Fibroblast of skin of left biceps (primary cell): ENCODE measurements at regions not wholly inside any gene's neighbourhood (a gene's known extent, or its start where the extent isn't known, plus 50 kb on each side); places are given as distances from the start of the nearest gene placed in this dataset.

Source experiments
- DNase-seq, 2 experiments: peaks; one replicate each; pipeline ENCODE4 v3.0.0-alpha.2; 2013; ENCODE audit warnings: low read depth in 2 of 2

DNA sequence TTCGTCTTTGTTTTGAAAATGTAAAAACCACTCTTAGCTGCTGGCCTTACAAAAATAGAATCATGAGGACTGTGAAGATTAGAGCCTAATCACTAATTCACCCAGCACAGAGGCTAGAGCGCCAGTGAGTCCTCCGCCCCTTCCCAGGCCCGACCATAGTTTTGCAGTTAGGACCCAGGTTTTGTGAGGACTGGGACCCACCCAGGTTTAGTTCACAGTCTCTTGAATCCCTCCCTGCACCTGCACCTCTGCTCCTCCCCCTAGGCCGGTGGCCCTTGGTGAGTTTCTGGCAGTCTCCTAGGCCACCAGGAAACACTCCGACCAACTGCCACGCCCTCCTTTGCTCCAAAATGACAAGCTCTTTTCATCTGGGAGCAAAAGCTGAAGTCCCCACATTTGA, 136.0 kb upstream of the CCDC54 start:
- no peak for DNase-seq

DNA sequence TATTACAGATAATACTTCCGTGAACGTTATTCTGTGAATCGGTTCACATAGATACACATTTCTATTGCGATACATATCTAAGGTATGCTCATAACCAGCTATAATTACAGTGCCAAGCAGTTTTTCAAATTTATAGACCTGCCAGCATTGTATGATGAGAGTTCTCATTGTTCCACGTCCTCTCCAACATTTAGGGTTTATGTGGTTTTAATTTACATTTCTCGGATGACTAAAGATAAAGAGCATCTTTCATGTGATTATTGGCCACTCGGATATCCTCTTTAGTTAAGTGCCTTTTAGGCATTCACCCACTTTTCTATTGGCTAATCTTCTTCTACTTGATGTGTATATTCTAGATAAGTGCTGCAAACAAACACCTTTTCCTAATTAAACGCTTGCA, 134.7 kb upstream of the CCDC54 start:
- DNase-seq = no peak

DNA sequence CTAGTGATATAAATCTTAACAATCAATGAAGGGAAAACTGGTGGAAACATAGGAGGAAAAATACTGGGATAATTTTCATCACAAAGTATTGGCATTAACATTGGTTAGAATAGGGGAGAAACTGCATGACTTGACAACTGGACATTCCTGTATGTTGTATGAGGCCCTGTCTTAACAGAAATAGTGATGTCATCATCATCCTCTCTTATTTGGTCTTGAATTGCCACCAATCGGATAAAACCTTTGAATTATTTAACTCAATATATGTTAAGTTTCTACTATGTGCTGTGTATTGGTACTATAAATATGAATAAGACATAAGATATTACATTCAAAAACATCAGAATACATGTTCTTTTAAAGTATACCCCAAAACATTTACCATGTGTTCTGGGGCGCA, 130.1 kb upstream of the CCDC54 start:
- DNase-seq = no peak

DNA sequence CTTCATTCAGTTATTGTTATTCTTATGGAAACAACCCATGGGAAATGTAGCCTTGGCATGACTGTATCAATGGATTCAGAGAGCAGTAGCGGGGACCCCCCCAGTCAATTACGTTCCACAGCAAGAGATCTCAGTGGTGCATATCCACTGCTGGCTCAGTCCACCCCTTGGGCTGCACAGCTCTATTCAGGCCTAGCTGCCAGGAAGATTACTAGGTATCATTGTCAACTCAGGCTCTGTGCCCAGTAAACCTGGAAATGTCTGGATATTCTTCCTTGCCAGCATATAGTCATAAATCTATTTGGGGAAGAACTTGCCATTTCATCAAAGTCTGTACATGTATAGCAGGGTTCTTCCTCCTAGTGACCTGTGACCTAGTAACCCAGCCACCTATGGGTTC, 128.1 kb upstream of the CCDC54 start:
- no peak for DNase-seq

DNA sequence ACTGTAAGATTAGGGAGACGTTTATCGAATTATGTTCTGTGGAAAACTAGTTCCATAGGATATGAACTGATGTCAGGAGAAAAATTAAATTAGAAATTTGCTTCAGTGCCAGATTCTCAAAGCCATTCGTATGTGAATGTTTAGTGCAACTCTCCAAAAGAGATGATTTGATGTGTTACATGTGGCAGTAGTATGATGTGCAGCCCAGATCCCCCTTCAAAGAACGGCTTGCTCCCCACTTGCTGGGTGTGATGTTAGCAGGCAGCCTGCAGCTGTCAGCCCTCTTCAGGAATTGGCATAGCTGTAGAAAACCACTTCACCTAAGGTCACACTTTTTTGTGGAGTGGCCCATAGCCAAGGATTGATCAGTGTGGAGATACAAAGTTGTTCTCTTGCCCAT, 127.0 kb upstream of the CCDC54 start:
- DNase-seq = no peak

DNA sequence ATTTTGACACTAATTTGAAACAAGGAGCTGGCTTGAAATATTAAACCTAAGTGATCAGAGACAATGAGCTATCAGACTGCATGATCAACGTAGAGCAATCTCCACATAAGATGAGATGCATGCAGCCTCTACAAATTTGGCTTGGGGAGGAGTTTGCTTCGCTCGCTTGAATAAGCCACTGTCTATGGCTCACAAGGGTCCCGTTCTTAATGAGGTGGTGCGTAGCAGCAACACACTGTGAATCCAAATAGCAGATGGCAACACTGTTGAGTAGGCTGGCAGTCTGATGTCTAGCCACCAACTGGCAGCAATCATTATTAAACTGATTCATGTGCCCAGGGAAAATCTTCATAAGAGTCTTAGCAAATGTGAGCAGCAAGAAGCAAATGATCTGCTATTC, 125.4 kb upstream of the CCDC54 start:
- DNase-seq = no peak

DNA sequence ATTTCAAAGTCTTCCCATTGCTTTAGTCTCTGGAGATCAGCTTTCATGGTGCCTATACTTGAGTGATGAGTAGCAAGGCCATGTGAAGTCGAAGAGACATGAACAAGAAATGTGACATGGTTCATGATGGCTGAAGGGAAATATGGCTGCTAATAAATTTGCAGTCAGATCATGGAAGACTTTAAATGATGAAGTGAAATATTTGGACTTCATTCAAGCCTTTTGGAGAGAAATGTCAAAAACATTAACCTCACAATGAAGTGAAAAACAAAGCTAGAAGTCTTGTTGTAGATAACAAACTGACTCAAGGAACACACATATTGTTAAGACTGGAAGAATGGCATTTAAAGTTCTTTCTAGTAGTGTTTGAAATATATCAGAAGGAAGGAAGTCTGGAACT, 120.3 kb upstream of the CCDC54 start:
- DNase-seq = no peak

DNA sequence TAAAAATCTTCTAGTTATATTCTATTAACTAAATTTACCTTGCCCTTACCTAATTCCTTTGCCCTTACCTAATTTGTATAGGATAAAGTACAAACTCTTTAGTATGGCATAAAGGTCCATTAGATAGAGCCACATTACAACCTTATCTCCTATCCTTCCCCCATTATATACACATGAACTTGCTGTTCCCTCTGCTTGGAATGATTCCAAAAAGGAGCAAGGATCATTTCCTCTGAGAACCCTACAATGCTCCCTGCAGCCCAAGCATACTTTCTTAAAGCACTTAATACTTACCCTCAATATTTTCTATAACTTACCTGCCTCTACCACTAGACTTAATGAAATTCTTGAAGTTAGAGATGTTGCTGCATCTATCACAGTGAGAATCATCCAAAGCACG, 118.9 kb upstream of the CCDC54 start:
- no peak for DNase-seq

DNA sequence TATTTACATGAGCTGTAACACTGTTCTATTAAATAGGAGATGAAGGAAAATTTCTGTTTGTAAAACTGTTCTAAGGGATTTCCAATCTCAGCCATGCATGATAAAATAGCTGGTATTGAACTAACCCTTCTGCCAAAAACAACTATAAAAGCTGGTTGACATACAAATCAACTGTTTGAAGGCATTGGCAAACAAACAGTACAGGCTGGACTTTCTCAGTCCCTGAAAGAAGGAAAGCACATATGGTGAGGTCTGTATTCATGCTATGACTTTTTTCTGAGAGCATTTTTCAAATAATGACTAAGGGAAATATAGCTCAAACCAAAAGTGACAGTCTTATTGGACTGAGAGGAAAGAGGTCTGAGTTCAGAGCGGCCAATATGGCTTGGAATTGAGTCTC, 117.0 kb upstream of the CCDC54 start:
- no peak for DNase-seq

DNA sequence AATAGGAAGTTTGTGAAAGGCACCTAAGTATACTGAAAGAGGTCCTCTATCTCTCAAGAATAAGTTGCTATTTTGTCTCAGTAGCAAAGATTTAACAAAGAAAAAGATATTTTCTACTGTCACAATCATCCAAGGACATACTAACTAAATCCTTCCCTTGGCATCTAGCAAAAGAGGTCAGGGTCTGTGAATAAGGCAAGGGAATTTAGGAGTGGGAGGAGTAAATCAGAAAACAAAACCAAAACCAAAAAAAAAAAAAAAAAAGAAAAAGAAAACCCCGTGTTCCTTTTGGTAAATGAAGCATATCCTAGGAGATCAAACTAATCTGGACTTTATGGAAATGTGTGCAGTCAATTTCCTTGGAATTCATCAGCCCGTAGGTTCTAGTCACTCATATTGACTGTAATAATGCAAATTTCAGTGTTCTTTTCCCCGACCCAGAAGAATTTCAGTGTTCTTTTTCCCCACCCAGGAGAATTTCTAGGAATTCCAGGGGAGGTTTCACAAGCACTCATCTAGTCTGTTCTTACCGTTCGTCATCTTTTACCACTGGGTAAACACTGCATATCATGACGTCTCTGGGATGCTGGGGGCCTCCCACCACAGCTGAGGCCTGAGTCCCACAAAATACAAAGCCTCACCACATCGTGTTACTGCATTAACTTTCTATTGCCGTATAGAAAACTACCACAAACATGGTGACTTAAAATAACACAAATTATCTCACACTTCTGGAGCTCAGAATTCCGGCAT, 113.8 kb upstream of the CCDC54 start:
- no peak for DNase-seq

DNA sequence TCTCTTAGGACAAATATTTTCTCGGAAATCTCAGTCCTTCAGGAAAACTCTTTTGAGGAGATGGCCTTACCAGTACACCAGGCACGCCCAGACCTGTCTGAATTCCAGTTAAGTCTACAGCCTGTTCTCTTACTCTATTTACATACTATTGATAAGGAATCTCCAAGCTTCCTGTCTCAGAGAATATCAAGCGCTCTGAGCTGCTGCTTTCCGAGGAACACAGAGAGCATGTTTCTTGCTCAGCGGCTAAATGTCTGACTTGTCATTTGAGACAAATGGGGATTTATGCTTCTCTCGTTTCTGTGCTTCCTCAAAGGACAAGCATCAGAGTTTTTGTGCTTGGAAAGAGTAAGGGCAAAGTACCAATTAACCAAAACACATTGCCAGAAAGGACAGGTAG, 112.4 kb upstream of the CCDC54 start:
- no peak for DNase-seq

DNA sequence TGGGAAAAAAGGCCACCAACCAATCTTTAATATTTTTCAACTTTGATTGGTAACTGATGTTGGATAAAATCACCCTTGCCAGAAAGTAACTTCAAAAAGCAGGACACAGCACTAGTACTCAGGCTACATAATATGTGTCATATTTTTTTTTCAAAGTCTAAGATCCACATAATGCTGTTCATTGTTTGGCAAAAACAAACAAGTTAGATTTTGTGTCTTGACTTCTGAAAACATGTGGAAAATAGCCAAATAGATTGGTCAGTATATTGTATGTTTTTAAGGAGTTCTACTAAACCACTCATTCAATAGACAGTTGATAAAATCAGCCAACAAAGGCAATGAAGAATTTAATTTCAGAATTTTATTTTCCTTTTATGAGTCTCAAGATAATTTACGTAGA, 111.7 kb upstream of the CCDC54 start:
- DNase-seq = no peak

DNA sequence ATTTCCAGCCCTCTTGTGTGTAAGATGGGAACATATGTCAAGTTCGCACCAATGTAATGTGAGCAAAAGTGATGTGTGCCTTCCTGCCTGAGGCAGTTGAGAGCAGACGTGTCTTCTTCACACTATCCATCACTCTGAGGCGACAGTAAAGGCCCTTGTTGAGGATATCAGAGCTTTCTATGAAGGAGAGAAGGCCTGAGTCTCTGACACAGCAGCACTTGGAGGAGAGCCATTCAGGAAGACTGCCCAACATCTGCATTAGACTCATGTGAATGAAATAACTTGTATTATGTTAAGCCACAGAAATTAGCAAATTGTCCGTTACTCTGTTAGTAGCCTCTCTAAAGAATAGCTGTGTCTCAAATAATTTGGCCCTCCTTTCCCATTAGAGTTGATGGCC, 108.8 kb upstream of the CCDC54 start:
- DNase-seq = no peak

DNA sequence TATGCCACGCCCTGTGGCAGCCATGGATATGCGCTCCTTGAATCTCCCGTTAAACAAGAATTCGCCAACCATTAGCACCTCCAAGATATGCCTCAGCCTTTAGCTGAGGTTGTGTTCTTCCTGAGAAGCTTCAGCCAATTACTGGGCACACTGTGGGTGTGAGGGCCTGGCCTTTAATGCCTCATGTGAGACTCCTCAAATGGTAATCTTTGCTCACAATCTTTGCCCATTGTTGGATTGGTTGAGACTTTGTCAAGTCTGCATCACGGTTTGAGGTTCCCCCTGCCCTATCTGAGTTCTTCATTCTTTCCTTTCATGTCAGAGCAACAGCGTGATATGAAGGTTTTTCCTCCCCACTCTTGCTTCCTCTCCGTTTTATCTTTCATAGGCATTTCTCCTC, 108.1 kb upstream of the CCDC54 start:
- no peak for DNase-seq

DNA sequence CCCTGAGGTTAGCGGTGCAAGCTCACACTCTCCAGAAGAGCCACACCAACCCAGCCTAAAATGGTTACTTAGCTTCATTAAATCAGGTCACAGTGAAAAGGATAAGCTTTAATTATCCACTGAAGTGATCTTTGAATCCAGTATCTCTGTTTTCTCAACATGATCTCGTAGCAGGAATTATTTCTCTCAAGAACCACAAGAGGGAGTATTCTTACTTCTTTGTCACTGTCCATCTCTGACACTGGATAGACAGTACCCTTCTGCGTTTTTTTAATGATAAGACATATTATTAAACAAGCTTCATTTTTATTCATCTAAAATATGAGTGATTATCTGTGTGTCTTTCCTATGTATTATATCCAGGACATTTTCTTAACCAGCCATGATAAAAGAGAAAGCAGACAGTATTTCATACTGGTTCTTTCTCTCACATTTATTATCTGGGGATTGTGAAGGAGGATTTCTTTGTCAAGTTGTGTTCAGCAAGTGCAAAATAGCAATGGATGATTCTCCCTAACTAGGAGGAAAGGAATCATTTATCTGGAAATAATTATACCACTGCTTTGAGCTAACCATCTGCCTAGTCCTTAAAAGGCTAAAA, 105.4 kb upstream of the CCDC54 start:
- peak; percentile 8 to 14 for DNase-seq

DNA sequence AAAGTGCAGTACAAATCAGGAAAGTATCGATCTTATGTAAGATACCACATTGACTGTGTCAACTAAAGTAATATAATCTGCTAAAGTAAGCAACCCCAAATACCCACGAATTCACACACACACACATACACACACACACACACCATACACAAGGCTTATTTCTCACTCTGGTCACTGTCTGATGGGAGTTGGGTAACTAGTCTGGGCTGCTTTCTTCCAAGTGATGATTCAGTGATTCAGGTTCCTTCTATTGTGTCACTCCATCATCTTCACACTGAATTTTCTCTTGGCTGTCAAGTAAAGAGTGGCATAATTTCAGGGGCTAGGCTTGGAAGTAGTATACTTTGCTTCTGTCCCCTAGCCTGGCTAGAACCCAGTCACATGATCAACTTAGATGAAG, 104.8 kb upstream of the CCDC54 start:
- no peak for DNase-seq

DNA sequence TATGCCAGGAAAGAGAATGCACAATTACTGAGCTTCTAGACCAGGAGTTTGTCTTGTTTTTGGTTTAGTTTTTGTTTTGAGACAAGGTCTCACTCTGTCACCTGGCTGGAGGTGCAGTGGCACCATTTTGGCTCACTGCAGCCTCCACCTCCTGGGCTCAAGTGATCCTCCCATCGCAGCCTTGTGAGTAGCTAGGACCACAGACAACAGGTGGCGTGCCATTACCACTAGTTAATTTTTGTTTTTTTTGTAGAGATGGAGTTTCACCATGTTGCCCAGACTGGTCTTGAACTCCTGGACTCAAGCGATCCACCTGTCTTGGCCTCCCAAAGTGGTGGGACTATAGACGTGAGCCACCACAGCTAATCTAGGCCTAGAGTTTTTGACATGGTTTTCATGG, 104.4 kb upstream of the CCDC54 start:
- DNase-seq = no peak

DNA sequence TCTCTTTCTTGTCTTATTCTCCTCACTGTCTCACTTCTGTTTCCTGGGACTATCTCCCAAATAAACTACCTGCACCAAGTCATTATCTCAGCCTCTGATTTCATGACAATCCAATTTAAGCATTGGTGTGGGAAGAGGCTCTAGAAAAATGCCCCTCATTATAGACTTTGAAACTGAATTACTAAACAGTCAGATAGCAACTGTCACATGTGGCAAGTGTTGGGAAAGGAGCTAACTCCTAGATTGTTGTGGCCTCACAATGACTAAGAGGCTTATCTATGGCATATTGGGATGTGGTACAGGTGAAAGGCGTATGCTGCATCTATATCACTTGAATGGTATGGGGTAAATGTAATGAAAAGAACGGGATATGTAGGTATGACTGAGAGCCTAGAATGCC, 103.5 kb upstream of the CCDC54 start:
- no peak for DNase-seq

DNA sequence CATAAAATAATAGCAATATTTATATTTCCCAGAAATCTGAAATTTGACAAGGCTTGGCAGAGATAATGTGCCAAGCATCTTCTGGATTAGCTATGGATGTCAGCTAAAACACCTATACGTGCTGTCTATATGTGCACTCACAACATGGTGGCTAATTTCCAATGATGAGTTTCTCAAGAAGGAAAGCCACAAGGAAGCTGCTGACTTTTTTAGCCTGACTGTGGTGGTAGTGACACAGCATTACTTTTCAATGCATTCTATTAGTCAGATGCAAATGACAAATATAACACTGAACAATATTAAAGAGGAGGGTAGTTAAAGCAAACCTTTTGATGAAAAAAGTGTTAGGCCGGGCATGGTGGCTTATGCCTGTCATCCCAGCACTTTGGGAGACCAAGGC, 101.7 kb upstream of the CCDC54 start:
- no peak for DNase-seq

DNA sequence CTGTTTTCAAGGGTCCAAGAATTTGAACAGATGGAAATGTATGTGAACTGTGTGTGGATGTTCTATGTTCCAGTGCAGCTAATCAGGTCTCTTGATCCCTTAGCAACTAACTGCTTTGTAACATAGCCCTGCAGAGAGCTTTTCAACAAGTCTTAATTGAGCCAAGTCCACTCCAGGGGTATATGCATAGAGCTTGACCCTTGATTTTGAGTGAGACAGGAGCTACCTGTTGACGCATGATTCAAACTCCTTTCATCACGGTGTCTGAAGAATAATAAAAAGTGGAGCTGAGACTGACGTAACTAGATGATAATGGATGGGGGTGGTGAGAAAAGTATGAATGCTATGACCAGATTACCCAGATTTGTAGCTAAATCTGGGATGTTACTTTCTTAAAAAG, 93.3 kb upstream of the CCDC54 start:
- peak in 1 of 2 experiments; percentile 4 for DNase-seq

DNA sequence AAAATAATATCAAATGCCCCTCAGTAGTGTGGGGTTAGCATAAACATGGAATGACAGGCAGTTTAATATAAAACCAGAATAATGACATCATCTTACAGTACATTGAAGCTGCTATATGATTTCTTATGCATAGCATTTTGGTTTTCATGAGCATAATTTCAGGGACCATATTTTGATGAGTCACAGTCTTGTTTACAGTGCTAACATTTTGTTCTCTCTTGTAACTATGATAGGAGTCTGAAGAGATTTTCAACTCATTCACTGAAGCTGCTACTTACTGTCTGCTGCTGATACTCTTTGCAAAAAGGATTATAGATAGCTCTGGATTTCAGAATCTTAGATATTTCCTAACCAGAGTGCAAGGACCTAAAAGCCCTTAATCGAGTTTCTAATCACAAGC, 92.6 kb upstream of the CCDC54 start:
- DNase-seq = no peak

DNA sequence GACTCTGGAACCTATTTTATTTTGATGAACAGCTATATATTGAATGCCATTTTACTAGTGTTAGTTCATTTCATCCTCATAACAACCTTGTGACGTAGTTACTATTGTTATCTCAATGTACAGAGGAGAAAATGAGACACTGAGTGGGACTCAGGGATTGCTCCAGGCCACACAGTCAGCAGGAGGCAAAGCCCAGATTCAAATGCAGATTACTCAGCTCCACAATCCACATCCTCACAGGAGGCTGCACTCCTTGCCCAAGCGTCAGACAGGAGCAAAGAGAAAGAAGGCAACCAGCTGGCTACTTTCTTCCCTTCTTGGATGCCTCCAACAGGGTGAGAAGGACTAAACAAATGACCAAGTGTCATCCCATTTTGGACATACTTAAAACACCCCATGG, 92.0 kb upstream of the CCDC54 start:
- DNase-seq = no peak

DNA sequence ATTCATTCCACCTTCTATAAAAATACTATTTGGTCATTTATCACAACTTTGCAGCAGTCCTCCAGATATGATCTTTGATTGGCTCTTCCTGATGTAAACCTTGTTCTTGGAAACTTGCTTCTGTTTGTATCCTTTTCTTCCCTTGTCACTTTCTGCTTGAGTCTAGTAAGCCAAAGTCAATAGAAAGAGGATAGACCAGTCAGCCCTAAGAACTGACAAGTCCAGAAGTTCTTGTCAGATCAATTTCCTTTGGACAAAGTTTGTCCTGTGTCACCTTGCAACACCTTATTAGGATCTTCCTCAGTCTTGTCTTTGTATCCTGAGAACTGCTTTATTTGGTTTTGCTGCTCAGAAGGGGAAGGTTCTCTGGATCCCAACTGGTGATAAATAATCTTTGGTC, 87.9 kb upstream of the CCDC54 start:
- no peak for DNase-seq

DNA sequence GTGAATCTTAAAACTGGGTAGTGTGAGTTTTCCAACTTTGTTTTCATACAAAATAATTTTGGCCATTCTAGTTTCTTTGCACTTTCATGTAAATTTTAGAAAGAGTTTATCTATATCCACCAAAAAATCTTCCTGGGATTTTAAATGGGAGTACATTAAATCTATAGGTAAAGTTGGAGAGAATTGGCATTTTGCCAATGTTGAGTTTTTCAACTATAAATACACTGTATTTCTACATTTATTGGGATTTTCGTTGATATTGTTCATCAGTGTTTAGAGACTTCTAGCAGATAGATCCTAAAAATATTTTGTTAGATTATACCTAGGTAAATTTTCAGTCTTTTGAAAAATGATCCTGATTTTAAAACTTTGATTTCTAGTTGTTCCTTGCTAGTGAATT, 83.1 kb upstream of the CCDC54 start:
- no peak for DNase-seq
